GM12865 (cell line): ENCODE measurements at regions not wholly inside any gene's neighbourhood (a gene's known extent, or its start where the extent isn't known, plus 50 kb on each side); places are given as distances from the start of the nearest gene placed in this dataset.

Experiments used
- DNase-seq: peaks from one replicate; pipeline ENCODE4 v3.0.0; 2010; ENCODE audit warnings: low read depth
- H3K4me3 ChIP-seq: 2 replicates; pipeline ENCODE4 v1.5.1; 2011; ENCODE audit warnings: mild to moderate bottlenecking, low read depth, low read length, control low read depth
- CTCF ChIP-seq: IDR thresholded peaks from 2 replicates; pipeline ENCODE4 v1.5.1; 2011; ENCODE audit warnings: low read length, control low read depth, low read depth, inconsistent platforms; ENCODE audit not compliant: insufficient read depth; ENCODE audit errors: missing control alignments

GRCh38 chr10:6721964-6722615 is 142.0 kb upstream of the PRKCQ start:
- H3K4me3 ChIP-seq: no peak overlapping the region
- no peak for DNase-seq
- no peak for TF ChIP-seq CTCF

GRCh38 chr10:6721480-6721879 is 141.4 kb upstream of the PRKCQ start:
- TF ChIP-seq CTCF: no peak
- no peak overlapping the region for H3K4me3 ChIP-seq
- no peak for DNase-seq

- no peak for DNase-seq
- no peak for TF ChIP-seq CTCF
Observed at GRCh38 chr10:6719561-6719960, 139.5 kb upstream of the PRKCQ start.

GRCh38 chr10:6718550-6718949 is 138.5 kb upstream of the PRKCQ start:
- no peak for TF ChIP-seq CTCF
- H3K4me3 ChIP-seq: no peak overlapping the region
- no peak for DNase-seq

More at GRCh38 chr10:6719561-6719960, 139.5 kb upstream of the PRKCQ start:
- H3K4me3 ChIP-seq: no peak overlapping the region

- H3K4me3 ChIP-seq: no peak overlapping the region
- TF ChIP-seq CTCF: no peak
- no peak for DNase-seq
Observed at GRCh38 chr10:6716516-6716915, 136.4 kb upstream of the PRKCQ start.

GRCh38 chr10:6713716-6714115 is 133.6 kb upstream of the PRKCQ start:
- no peak for TF ChIP-seq CTCF
- DNase-seq: no peak
- no peak overlapping the region for H3K4me3 ChIP-seq

GRCh38 chr10:6713120-6713519 is 133.0 kb upstream of the PRKCQ start:
- no peak for TF ChIP-seq CTCF
- DNase-seq: no peak
- no peak overlapping the region for H3K4me3 ChIP-seq
